PFSK-1 (cell line): ENCODE measurements at regions not wholly inside any gene's neighbourhood (a gene's known extent, or its start where the extent isn't known, plus 50 kb on each side); places are given as distances from the start of the nearest gene placed in this dataset.
A peak's percentile ranks its signal among the peaks of the same experiment; 100 is the strongest.

Experiments
- FOXP2 ChIP-seq: optimal IDR thresholded peaks from 2 replicates; pipeline ENCODE3; 2011; ENCODE audit warnings: borderline replicate concordance, control low read depth, inconsistent platforms; ENCODE audit not compliant: insufficient read depth; ENCODE audit errors: extremely low read length, extremely low read depth
- POLR2AphosphoS5 ChIP-seq: IDR thresholded peaks from 2 replicates; pipeline ENCODE4 v1.6.1; 2012; ENCODE audit warnings: low read depth, mild to moderate bottlenecking, control low read depth, low read length, moderate library complexity
- REST ChIP-seq, 2 experiments: IDR thresholded peaks; 2 replicates each; pipeline versions ENCODE4 v1.6.1 to v1.8.0; 2011 to 2012; ENCODE audit warnings: low read depth in 2 of 2, low read length in 2 of 2, control low read depth in 1 of 2, inconsistent platforms in 1 of 2, mild to moderate bottlenecking in 1 of 2, moderate library complexity in 1 of 2; ENCODE audit not compliant: insufficient read depth in 1 of 2
- SIN3A ChIP-seq: IDR thresholded peaks from 2 replicates; pipeline ENCODE4 v1.6.1; 2012; ENCODE audit warnings: mild to moderate bottlenecking, low read length, moderate library complexity, borderline replicate concordance; ENCODE audit not compliant: insufficient read depth
- TAF1 ChIP-seq: IDR thresholded peaks from 2 replicates; pipeline ENCODE4 v1.6.1; 2012; ENCODE audit warnings: low read length, control low read depth, borderline replicate concordance; ENCODE audit not compliant: insufficient read depth

GRCh38 chrX:63560601-63561218 lies 209.6 kb upstream of the SPIN4 start:
- TF ChIP-seq TAF1 (no peak), SIN3A (peak; percentile 77; the same call in 1 of the 2 replicates)

DNA sequence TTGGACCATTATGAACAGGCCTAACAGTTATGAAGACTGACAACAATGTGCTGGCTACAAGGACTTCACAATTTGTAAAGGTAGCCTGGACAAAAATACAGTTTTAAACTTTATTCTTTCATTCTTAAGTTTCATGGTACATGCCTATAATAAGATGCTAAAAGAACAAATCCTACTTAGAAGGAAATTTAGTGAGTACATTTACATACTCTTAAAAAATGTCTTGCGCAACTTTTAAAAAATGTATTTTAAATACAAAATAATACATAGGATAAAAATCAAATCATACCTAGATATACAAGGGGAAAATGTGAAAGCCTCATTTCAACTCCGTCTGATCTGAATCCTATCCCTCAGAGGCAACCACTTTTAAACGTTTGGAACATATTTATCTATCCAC lies 200.7 kb upstream of the SPIN4 start:
- no peak for TF ChIP-seq POLR2AphosphoS5
- TF ChIP-seq REST (IDR thresholded peaks at IDR 0.05; ENCODE audit: insufficient read depth in 1 of 2, low read depth in 2 of 2, low read length in 2 of 2), result no peak
- no peak for TF ChIP-seq TAF1
- no peak for TF ChIP-seq FOXP2
- no peak for TF ChIP-seq SIN3A

DNA sequence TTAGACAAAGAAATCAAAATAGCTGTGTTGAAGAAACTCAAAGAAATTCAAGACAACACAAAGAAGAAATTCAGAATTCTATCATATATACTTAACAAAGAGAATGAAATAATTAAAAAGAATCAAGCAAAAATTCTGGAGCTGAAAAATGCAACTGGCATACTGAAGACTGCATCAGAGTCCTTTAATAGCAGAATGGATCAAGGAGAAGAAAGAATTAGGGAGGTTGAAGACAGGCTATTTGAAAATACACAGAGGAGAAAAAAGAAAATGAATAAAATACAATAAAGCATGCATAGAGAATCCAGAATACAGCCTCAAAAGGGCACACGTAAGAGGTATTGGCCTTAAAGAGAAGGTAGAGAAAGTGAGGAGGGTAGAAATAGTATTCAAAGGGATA lies 179.5 kb upstream of the SPIN4 start:
- TF ChIP-seq REST (IDR thresholded peaks at IDR 0.05; ENCODE audit: insufficient read depth in 1 of 2, low read depth in 2 of 2, low read length in 2 of 2) (no peak), FOXP2 (no peak), TAF1 (no peak), POLR2AphosphoS5 (no peak), SIN3A (no peak)

DNA sequence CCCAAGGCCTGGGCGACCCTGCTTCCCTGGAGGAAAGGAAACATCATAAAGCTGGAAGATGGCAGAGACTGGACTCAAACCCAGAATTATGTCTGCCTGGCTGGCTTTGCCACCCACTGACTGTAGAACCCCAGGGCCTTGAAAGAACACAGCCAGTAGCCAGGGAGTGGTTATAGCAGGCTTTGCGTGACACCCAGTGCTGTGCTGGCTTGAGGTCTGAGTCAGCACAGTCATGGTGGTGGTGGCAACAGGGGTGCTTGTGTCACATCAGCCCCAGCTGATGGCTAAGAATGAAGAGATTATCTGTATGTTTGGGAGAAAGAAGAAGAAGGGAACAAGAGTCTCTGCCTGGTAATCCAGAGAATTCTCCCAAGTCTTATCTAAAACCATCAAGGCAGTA lies 178.8 kb upstream of the SPIN4 start:
- no peak for TF ChIP-seq FOXP2
- TF ChIP-seq REST (IDR thresholded peaks at IDR 0.05; ENCODE audit: insufficient read depth in 1 of 2, low read depth in 2 of 2, low read length in 2 of 2), result no peak
- TF ChIP-seq SIN3A, result no peak
- TF ChIP-seq POLR2AphosphoS5, result no peak
- no peak for TF ChIP-seq TAF1

DNA sequence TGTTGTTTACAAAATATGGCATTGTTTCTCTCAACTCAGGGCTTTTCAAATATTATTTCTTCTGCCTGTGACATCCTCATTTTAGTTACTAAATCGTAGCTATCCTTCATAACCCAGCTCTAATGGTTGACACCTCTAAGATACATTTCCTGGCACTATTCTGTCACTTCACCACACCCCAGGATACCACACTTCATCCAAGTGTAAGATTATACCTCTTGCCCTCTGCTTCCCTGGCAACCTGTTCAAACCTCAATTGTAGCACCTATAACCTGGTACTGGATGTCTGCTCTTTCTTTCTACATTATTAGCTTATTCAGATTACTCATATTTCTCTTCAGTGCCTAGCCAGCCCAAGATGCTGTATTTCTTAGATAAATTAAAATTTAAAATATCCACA lies 175.7 kb upstream of the SPIN4 start:
- TF ChIP-seq REST (IDR thresholded peaks at IDR 0.05; ENCODE audit: insufficient read depth in 1 of 2, low read depth in 2 of 2, low read length in 2 of 2), result no peak
- no peak for TF ChIP-seq FOXP2
- no peak for TF ChIP-seq SIN3A
- no peak for TF ChIP-seq TAF1
- no peak for TF ChIP-seq POLR2AphosphoS5
